Neural cell (in vitro differentiated cells): ENCODE measurements at regions not wholly inside any gene's neighbourhood (a gene's known extent, or its start where the extent isn't known, plus 50 kb on each side); places are given as distances from the start of the nearest gene placed in this dataset.

Source experiments
- H2AFZ ChIP-seq: fragments of 200-600, 300-800 bp; sonication (generic), shearing (Covaris generic); 2 replicates; pipeline ENCODE4 v1.6.0; 2014; ENCODE audit warnings: low read depth, mild to moderate bottlenecking, antibody characterized with exemption, low read length, moderate library complexity
- H3F3A ChIP-seq: fragments of 200-600 bp; shearing (Covaris generic); 2 replicates; pipeline ENCODE4 v1.6.1; 2016; ENCODE audit warnings: mild to moderate bottlenecking, moderate library complexity, mixed read lengths, antibody characterized with exemption, low read length; ENCODE audit not compliant: insufficient read depth, poor library complexity, severe bottlenecking
- H3K27ac ChIP-seq: fragments of 200-600, 300-800 bp; sonication (generic), shearing (Covaris generic); 2 replicates; pipeline ENCODE4 v1.5.1; 2014; ENCODE audit warnings: mild to moderate bottlenecking, low read length, moderate library complexity
- H3K27me3 ChIP-seq: fragments of 300-800, 200-600 bp; sonication (generic), shearing (Covaris generic); 2 replicates; pipeline ENCODE4 v1.6.0; 2014; ENCODE audit warnings: mild to moderate bottlenecking, low read depth, low read length, moderate library complexity; ENCODE audit not compliant: insufficient read depth
- H3K36me3 ChIP-seq: fragments of 300-800, 200-600 bp; sonication (generic), shearing (Covaris generic); 2 replicates; pipeline ENCODE4 v1.5.1; 2014; ENCODE audit warnings: mild to moderate bottlenecking, antibody characterized with exemption, low read length, moderate library complexity; ENCODE audit not compliant: insufficient read depth
- H3K4me2 ChIP-seq: fragments of 300-800, 200-600 bp; sonication (generic), shearing (Covaris generic); 2 replicates; pipeline ENCODE4 v1.6.0; 2014; ENCODE audit warnings: mild to moderate bottlenecking, low read length
- H3K4me3 ChIP-seq: fragments of 300-800, 200-600 bp; sonication (generic), shearing (Covaris generic); 2 replicates; pipeline ENCODE4 v1.5.1; 2014; ENCODE audit warnings: mild to moderate bottlenecking, low read length, moderate library complexity
- H3K79me2 ChIP-seq: fragments of 200-600 bp; shearing (Covaris generic); replicated peaks from 2 replicates; pipeline ENCODE4 v1.6.0; 2014; ENCODE audit warnings: mild to moderate bottlenecking, low read length, moderate library complexity; ENCODE audit not compliant: insufficient read depth
- H3K9ac ChIP-seq: fragments of 300-800, 200-600 bp; sonication (generic), shearing (Covaris generic); 2 replicates; pipeline ENCODE4 v1.6.1; 2016; ENCODE audit warnings: mild to moderate bottlenecking, low read length, mixed read lengths
- H3K9me2 ChIP-seq: fragments of 200-600 bp; shearing (Covaris generic); 2 replicates; pipeline ENCODE4 v1.6.1; 2016; ENCODE audit warnings: mild to moderate bottlenecking, low read length, mixed read lengths; ENCODE audit not compliant: insufficient read depth
- H3K9me3 ChIP-seq: fragments of 200-600, 300-800 bp; sonication (generic), shearing (Covaris generic); 2 replicates; pipeline ENCODE4 v1.6.1; 2016; ENCODE audit warnings: mild to moderate bottlenecking, mixed run types, low read length, moderate library complexity, mixed read lengths
- H4K20me1 ChIP-seq: fragments of 200-600 bp; shearing (Covaris generic); 2 replicates; pipeline ENCODE4 v1.6.1; 2016; ENCODE audit warnings: mild to moderate bottlenecking, mixed run types; ENCODE audit not compliant: insufficient read depth
- CTCF ChIP-seq: fragments of 450-650 bp; IDR thresholded peaks from 2 replicates; pipeline ENCODE4 v1.5.1; 2014; ENCODE audit warnings: antibody characterized with exemption, mild to moderate bottlenecking, moderate library complexity; ENCODE audit not compliant: poor library complexity, severe bottlenecking
- EP300 ChIP-seq: fragments of 450-650 bp; conservative IDR thresholded peaks from 2 replicates; pipeline ENCODE4 v1.6.1; 2014; ENCODE audit warnings: antibody characterized with exemption, mild to moderate bottlenecking, moderate library complexity; ENCODE audit not compliant: poor library complexity, severe bottlenecking
- EZH2 ChIP-seq: fragments of 200-600, 300-800 bp; shearing (Covaris generic), sonication (generic); IDR thresholded peaks from 2 replicates; pipeline ENCODE4 v1.6.1; 2014; ENCODE audit warnings: antibody characterized with exemption, low read length, borderline replicate concordance, mild to moderate bottlenecking; ENCODE audit not compliant: insufficient read depth, poor library complexity, severe bottlenecking
- MXI1 ChIP-seq: fragments of 450-650 bp; conservative IDR thresholded peaks from 2 replicates; pipeline ENCODE4 v1.6.1; 2014; ENCODE audit warnings: antibody characterized with exemption, mild to moderate bottlenecking; ENCODE audit not compliant: poor library complexity, severe bottlenecking
- POLR2AphosphoS5 ChIP-seq: IDR thresholded peaks from 2 replicates; pipeline ENCODE4 v1.6.1; 2012
- RAD21 ChIP-seq: fragments of 450-650 bp; conservative IDR thresholded peaks from 2 replicates; pipeline ENCODE4 v1.6.1; 2014; ENCODE audit warnings: antibody characterized with exemption, mild to moderate bottlenecking, moderate library complexity
- REST ChIP-seq: IDR thresholded peaks from 2 replicates; pipeline ENCODE4 v1.6.1; 2012; ENCODE audit warnings: borderline replicate concordance
- SMC3 ChIP-seq: fragments of 450-650 bp; conservative IDR thresholded peaks from 2 replicates; pipeline ENCODE4 v1.6.1; 2014; ENCODE audit warnings: antibody characterized with exemption, mild to moderate bottlenecking, moderate library complexity; ENCODE audit not compliant: poor library complexity
- TAF1 ChIP-seq: IDR thresholded peaks from 2 replicates; pipeline ENCODE4 v1.6.1; 2012; ENCODE audit warnings: low read depth

- Histone ChIP-seq H2AFZ (no peak overlapping the region), H3K9me2 (no peaks in the 10 kb centered on the region), H3K27me3 (no peaks in the 10 kb centered on the region), H3K79me2 (no peaks in the 10 kb centered on the region), H3K4me2 (no peak overlapping the region), H3K27ac (no peak overlapping the region), H3K36me3 (no peaks in the 10 kb centered on the region), H3K4me3 (no peak overlapping the region), H3K9me3 (no peaks in the 10 kb centered on the region), H4K20me1 (no peaks in the 10 kb centered on the region), H3F3A (no peaks in the 10 kb centered on the region), H3K9ac (no peak overlapping the region)
- TF ChIP-seq SMC3, result no peak
- no peak for TF ChIP-seq POLR2AphosphoS5
- no peak for TF ChIP-seq CTCF
- no peak for TF ChIP-seq EP300
- TF ChIP-seq EZH2, result no peak
- TF ChIP-seq RAD21, result no peak
- no peak for TF ChIP-seq TAF1
These were observed 108.4 kb downstream of the RPL27A start for GRCh38 chr11:8790968-8791367.

- no peaks in the 10 kb centered on the region for H3K36me3 ChIP-seq
- no peaks in the 10 kb centered on the region for H3K27me3 ChIP-seq
- no peaks in the 10 kb centered on the region for H4K20me1 ChIP-seq
- H3K27ac ChIP-seq, result no peak overlapping the region
- no peaks in the 10 kb centered on the region for H3K79me2 ChIP-seq
- no peak overlapping the region for H2AFZ ChIP-seq
- no peak overlapping the region for H3K4me3 ChIP-seq
- H3K9me3 ChIP-seq, result no peaks in the 10 kb centered on the region
- no peaks in the 10 kb centered on the region for H3F3A ChIP-seq
- no peak overlapping the region for H3K4me2 ChIP-seq
- H3K9ac ChIP-seq, result no peak overlapping the region
- H3K9me2 ChIP-seq, result no peaks in the 10 kb centered on the region
- TF ChIP-seq POLR2AphosphoS5 (no peak), TAF1 (no peak), MXI1 (no peak), EZH2 (no peak), RAD21 (no peak)
These were observed 110.1 kb downstream of the RPL27A start for GRCh38 chr11:8792710-8793109.

GRCh38 chr11:8793114-8793777 is 110.7 kb downstream of the RPL27A start:
- H3K79me2 ChIP-seq, result no peaks in the 10 kb centered on the region
- TF ChIP-seq TAF1 (no peak), POLR2AphosphoS5 (no peak), EP300 (no peak), CTCF (no peak), EZH2 (no peak), MXI1 (no peak), RAD21 (no peak), REST (no peak), SMC3 (no peak)
- H3K9me3 ChIP-seq, result no peaks in the 10 kb centered on the region
- H3K27ac ChIP-seq, result no peak overlapping the region
- no peak overlapping the region for H3K9ac ChIP-seq
- no peaks in the 10 kb centered on the region for H4K20me1 ChIP-seq
- H3K36me3 ChIP-seq, result no peaks in the 10 kb centered on the region
- no peaks in the 10 kb centered on the region for H3F3A ChIP-seq
- H3K9me2 ChIP-seq, result no peaks in the 10 kb centered on the region
- no peak overlapping the region for H3K4me3 ChIP-seq
- H3K4me2 ChIP-seq, result no peak overlapping the region
- no peaks in the 10 kb centered on the region for H3K27me3 ChIP-seq
- no peak overlapping the region for H2AFZ ChIP-seq
